Uterus (tissue), 2 donors: ENCODE measurements at regions not wholly inside any gene's neighbourhood (a gene's known extent, or its start where the extent isn't known, plus 50 kb on each side); places are given as distances from the start of the nearest gene placed in this dataset.

Experiments
- CTCF ChIP-seq, 4 experiments: fragments of 200-600 bp in 2 of 4; fragments of 450-650 bp in 2 of 4; sonication (generic) in 2 of 4; IDR thresholded peaks; one replicate each; pipeline ENCODE4 v1.5.1; 2016 to 2019; ENCODE audit warnings: antibody characterized with exemption in 4 of 4, mild to moderate bottlenecking in 2 of 4, moderate library complexity in 1 of 4
- POLR2A ChIP-seq, 2 donors: fragments of 450-650 bp; IDR thresholded peaks; one replicate each; pipeline ENCODE4 v1.6.1; 2016; ENCODE audit warnings: antibody characterized with exemption in 2 of 2, mild to moderate bottlenecking in 1 of 2, moderate library complexity in 1 of 2

- TF ChIP-seq CTCF (IDR thresholded peaks at IDR 0.05) = no peak
- no peak for TF ChIP-seq POLR2A (IDR thresholded peaks at IDR 0.05)
Observed at GRCh38 chr10:65183236-65183635, 1662.0 kb downstream of the REEP3 start.
